ENCODE measurements at regions not wholly inside any gene's neighbourhood (a gene's known extent, or its start where the extent isn't known, plus 50 kb on each side); places are given as distances from the start of the nearest gene placed in this dataset.

GRCh38 chr3:5732081-5732480 is 544.6 kb downstream of the EDEM1 start:
- Histone ChIP-seq H3K27ac (no peak overlapping the region), H3K4me1 (replicated peaks) (no peaks in the 10 kb centered on the region), H3K27me3 (replicated peaks; ENCODE audit: insufficient read depth) (no peaks in the 10 kb centered on the region), H3K36me3 (no peaks in the 10 kb centered on the region), H3K4me3 (no peak overlapping the region), H3K9me3 (no peaks in the 10 kb centered on the region)
- 28% methylated on average over 2 of the region's 2 CpGs for WGBS
- no peak for TF ChIP-seq CTCF (IDR thresholded peaks at IDR 0.05)
- TF ChIP-seq POLR2AphosphoS5 (IDR thresholded peaks at IDR 0.05) = no peak
- TF ChIP-seq POLR2A (IDR thresholded peaks at IDR 0.05) = no peak
- intact Hi-C loops (cut with DNase I) = no loop called here
- DNase-seq (ENCODE audit: low spot score) = no peak

- H3K4me1 ChIP-seq (replicated peaks) = no peaks in the 10 kb centered on the region
- no peaks in the 10 kb centered on the region for H3K27me3 ChIP-seq (replicated peaks; ENCODE audit: insufficient read depth)
- no peaks in the 10 kb centered on the region for H3K9me3 ChIP-seq
- no peak overlapping the region for H3K27ac ChIP-seq
- WGBS = 80% methylated on average over 4 of the region's 4 CpGs
- intact Hi-C loops (cut with DNase I) = no loop called here
- no peak for TF ChIP-seq CTCF (IDR thresholded peaks at IDR 0.05)
- no peak for TF ChIP-seq POLR2A (IDR thresholded peaks at IDR 0.05)
- TF ChIP-seq POLR2AphosphoS5 (IDR thresholded peaks at IDR 0.05) = no peak
- no peak overlapping the region for H3K4me3 ChIP-seq
- DNase-seq (ENCODE audit: low spot score) = no peak
- H3K36me3 ChIP-seq = no peaks in the 10 kb centered on the region
Observed at GRCh38 chr3:5733995-5734394, 546.5 kb downstream of the EDEM1 start.

- no peak overlapping the region for H3K4me3 ChIP-seq
- DNase-seq (ENCODE audit: low spot score) = no peak
- H3K27ac ChIP-seq = no peak overlapping the region
- 90% methylated on average over 6 of the region's 6 CpGs for WGBS
- no peaks in the 10 kb centered on the region for H3K27me3 ChIP-seq (replicated peaks; ENCODE audit: insufficient read depth)
- no peak for TF ChIP-seq POLR2A (IDR thresholded peaks at IDR 0.05)
- no peaks in the 10 kb centered on the region for H3K4me1 ChIP-seq (replicated peaks)
- H3K9me3 ChIP-seq = no peaks in the 10 kb centered on the region
- H3K36me3 ChIP-seq = no peaks in the 10 kb centered on the region
- intact Hi-C loops (cut with DNase I) = no loop called here
Observed at GRCh38 chr3:5735896-5736295, 548.4 kb downstream of the EDEM1 start.

- Histone ChIP-seq H3K27ac (no peak overlapping the region), H3K27me3 (replicated peaks; ENCODE audit: insufficient read depth) (no peaks in the 10 kb centered on the region), H3K36me3 (no peaks in the 10 kb centered on the region), H3K4me3 (no peak overlapping the region), H3K4me1 (replicated peaks) (no peaks in the 10 kb centered on the region), H3K9me3 (no peaks in the 10 kb centered on the region)
- 46% methylated on average over 3 of the region's 3 CpGs for WGBS
- intact Hi-C loops (cut with DNase I) = no loop called here
- no peak for DNase-seq (ENCODE audit: low spot score)
- TF ChIP-seq POLR2A (IDR thresholded peaks at IDR 0.05) (no peak), POLR2AphosphoS5 (IDR thresholded peaks at IDR 0.05) (no peak), CTCF (IDR thresholded peaks at IDR 0.05) (no peak)
Observed at GRCh38 chr3:5739299-5739935, 551.9 kb downstream of the EDEM1 start.

GRCh38 chr3:5739949-5740348 is 552.4 kb downstream of the EDEM1 start:
- H3K9me3 ChIP-seq = no peaks in the 10 kb centered on the region
- H3K27me3 ChIP-seq (replicated peaks; ENCODE audit: insufficient read depth) = no peaks in the 10 kb centered on the region
- H3K36me3 ChIP-seq = no peaks in the 10 kb centered on the region
- 78% methylated on average over 2 of the region's 2 CpGs for WGBS
- TF ChIP-seq POLR2AphosphoS5 (IDR thresholded peaks at IDR 0.05) (no peak), CTCF (IDR thresholded peaks at IDR 0.05) (no peak), POLR2A (IDR thresholded peaks at IDR 0.05) (no peak)
- no peak overlapping the region for H3K4me3 ChIP-seq
- no peaks in the 10 kb centered on the region for H3K4me1 ChIP-seq (replicated peaks)
- DNase-seq (ENCODE audit: low spot score) = no peak
- H3K27ac ChIP-seq = no peak overlapping the region
- intact Hi-C loops (cut with DNase I) = no loop called here

Data from prostate gland (tissue), 2 donors.